IPS DF 4.7 (cell line): ENCODE measurements at regions not wholly inside any gene's neighbourhood (a gene's known extent, or its start where the extent isn't known, plus 50 kb on each side); places are given as distances from the start of the nearest gene placed in this dataset.
"Not testable (repeated sequence)": the region's sequence is repeated elsewhere in the genome, so short reads cannot be mapped to it uniquely, and the experiment has no call there.

Experiments
- DNase-seq: peaks from one replicate; pipeline ENCODE4 v3.0.0-alpha.2; 2013; ENCODE audit warnings: low spot score; ENCODE audit errors: extremely low read depth

GRCh38 chr2:160550048-160550447 lies 56.4 kb upstream of the RBMS1 start:
- no peak for DNase-seq

DNA sequence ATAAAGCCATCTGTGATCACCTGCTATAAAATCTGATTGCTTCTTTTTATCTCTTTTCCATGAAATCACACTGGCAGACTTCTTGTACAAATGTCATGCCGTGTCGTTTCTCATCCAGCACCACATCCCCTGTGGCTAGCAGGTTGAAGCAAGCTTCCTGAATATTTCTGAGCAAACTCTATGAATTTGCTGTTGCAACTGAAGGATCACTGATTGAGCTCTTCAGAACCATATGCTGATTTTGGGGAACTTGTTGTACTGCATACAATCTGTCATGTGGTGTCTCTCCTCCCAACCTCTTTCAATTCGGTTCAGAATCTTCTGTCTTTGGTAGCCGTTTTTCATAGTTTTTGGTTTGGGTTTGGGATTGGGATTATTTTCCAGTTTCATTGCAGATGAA lies 57.7 kb upstream of the RBMS1 start:
- DNase-seq = no peak

DNA sequence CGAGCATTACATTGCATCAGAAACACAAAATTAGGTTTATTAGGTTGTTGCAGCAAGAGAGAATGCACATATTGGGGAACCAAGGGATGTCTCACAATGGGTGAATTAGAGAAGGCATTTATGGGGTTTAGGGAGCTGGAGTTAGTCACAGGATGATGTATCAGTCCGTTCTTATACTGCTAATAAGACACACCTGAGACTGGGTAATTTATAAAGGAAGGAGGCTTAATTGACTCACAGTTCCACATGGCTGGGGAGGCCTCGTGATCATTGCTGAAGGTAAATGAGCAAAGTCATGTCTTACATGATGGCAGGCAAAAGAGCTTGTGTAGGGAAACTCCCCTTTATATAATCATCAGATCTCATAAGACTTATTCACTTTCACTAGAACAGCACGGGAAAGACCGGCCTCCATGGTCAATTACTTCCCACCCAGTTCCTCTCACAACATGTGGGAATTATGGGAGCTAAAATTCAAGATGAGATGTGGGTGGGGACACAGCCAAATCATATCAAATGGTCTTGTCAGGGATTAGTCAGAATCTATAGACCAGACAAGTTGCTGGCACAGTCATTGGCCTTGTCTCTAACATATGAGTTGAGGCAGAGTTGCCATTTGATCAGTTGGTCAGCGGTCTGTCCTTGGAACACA lies 61.9 kb upstream of the RBMS1 start:
- DNase-seq = no peak

- DNase-seq = no peak
Measured at GRCh38 chr2:160557903-160558302, 64.3 kb upstream of the RBMS1 start.

GRCh38 chr2:160558531-160558930 lies 64.9 kb upstream of the RBMS1 start:
- no peak for DNase-seq

GRCh38 chr2:160561551-160562295 lies 68.1 kb upstream of the RBMS1 start:
- no peak for DNase-seq

DNA sequence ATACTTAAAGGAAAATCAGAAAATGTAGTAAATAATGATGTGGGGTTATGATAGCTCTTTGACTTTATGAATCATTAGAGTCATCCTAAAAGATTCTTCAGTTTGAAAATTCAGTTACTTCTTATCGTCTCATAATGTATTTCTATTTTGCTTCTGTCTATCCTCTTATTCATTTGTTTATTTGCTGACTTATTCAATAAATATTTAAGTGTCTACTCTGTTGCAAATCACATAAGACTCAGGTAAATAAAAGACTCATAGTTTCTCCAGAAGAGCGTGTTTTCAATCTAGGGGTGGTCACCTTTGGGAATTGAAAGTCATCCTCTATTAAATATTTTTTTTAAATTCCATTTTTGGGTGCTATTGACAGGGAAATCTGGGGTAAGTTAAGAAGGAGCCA lies 69.1 kb upstream of the RBMS1 start:
- no peak for DNase-seq

DNA sequence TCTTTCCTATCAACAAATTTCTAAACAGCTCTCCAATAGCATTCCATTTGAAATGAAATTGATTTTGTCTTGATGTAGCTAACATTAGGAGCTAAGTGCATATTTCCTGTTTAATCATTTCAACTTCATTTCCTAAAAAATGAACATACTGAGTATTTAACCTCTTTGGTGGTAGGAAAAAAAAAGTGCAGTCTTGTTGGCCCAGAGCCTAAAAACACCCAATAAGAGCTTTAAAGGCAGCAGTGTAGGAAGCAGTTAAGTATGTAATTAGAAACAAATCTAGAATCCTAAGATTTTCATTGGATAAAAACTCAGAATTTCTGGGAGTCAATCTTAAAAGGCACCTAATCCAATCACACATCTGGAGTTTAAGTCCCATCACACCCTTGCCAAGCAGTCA lies 71.0 kb upstream of the RBMS1 start:
- DNase-seq = no peak

DNA sequence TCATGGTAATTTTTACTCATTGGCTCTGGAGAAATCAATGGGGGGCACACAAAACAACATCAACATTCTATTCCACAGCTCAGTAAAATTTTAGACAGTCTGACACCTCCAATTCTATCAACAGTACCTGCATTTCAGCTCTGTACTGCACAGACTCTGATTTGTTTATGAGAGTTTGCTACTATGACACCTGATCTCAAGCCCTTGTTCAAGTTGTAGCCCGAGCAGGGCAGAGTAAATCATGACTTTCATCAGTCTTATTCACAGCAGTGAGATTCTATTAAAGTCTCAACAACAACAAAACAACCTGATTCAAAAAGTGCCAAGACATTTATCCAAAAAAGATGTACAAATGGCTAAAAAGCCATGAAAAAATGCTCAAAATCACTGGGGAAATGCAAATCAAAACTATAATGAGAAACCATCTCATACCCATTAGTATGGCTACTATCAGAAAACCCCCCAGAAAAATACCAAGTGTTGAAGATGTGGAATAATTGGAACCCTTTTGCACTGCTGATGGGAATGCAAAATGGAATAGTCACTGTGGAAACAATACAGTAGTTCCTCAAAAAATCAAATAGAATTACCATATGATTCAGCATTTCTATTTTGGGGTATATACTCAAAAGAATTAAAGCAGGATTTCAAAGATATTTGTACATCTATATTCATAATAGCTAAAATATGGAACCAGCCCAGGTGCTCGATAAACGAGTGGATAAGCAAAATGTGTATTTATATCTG lies 71.7 kb upstream of the RBMS1 start:
- DNase-seq = no peak

DNA sequence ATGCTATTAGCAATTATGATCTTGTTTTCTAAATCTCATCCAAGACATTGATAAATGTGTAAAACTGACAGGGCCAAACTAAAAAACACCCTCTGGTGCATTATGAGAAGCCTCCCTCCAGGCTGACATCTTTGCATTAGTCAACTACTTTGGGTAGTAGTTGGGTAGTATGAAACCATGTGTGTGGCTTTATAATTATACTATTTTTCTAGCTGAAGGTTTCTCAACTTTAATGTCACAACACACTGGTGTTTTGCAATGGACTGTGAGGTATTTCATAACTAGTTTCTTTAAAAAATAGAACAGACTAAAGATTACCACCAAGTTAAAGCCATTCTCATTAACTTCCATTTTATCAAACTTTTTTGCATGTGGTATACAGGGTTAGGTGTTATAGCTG lies 73.1 kb upstream of the RBMS1 start:
- DNase-seq = no peak

DNA sequence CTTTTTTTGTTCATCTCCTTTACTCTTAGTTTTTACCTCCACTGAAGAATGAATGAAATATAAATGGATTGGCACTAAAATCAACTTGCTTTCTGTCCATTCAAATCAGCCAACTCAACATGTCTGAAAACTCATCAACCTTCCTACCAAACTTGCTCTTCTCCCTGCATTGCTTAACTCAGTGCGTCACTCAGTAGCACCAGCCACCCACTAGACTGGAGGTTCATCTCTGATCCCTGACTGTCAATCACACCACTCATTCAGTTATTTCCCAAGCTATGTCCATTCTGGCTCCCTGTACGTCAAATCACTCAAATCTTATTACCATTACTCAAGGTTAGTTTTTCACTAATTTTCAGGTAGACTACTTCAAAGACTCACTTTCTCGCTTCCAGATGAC lies 75.2 kb upstream of the RBMS1 start:
- DNase-seq = no peak

- no peak for DNase-seq
Measured at GRCh38 chr2:160570376-160570775, 76.8 kb upstream of the RBMS1 start.

DNA sequence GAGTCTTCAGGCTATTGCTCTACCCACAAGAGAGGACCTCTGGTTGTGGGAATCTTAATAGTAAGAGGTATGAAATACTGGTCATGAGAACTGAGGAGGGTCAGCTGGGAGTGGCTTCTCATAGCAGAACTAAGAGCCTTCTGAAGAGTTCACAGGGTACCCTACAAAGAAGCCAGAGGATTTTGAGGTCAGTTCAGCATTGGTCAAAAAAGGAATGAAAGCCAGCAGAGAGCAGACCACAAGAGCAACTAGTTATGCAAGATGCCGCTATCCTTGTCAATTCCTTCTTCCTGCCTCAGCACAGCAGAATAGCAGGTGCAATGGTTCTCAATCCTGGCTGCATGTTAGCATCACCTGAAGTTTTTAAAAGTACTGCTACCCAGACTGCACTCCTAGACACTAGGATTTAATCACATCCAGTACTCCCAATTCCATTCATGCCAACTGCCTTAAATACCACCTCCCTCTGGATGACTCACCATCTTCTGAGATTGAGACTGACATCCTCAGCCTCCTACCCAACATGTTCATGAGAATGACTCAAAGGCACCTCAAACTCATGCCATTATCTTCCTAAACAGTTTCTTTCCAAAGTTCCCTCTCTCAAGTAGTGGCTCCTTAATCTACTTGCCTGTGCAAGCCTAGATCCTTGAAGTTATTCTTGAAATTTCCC lies 81.0 kb upstream of the RBMS1 start:
- no peak for DNase-seq

DNA sequence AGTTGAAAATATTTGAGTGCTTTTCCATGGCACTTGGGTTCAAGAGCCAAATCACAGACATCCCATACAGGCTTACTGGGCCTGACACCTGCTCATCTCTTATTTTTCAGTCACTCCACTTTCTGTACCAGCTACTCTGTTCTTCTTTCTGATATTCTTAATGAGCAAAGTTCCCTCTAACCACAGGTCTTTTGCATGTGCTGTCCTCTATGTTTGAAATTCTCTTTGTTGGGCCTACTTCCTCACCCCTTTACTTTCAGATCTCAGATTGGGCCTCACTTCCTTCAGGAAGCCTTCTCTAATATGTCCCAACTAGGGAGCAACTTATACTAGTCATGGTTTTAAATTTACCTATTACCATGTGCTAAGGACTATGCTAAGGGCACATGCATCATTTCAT lies 81.8 kb upstream of the RBMS1 start:
- no peak for DNase-seq

GRCh38 chr2:160576054-160576499 lies 82.5 kb upstream of the RBMS1 start:
- DNase-seq = no peak

- DNase-seq = not testable (repeated sequence)
Measured at GRCh38 chr2:160577081-160577480, 83.5 kb upstream of the RBMS1 start.

DNA sequence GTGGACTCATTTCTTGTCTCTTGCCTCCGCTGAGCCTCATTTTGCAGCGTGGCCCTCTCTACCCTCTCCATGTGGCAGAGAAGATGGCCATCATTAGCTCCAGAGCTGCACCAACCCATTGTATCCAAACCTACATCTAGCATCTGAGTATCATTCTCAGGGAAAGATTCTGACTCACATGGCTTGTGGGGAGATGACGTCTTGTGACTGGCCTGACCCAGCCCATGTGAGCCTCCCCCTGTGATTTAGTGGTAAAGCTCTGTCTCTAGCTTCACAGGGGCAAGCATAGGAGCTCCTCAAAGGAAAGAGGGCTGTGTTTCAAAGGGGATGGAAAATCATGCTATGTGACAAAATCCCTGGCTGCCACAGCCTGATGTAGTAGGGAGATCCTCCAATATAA lies 87.4 kb upstream of the RBMS1 start:
- DNase-seq = no peak

DNA sequence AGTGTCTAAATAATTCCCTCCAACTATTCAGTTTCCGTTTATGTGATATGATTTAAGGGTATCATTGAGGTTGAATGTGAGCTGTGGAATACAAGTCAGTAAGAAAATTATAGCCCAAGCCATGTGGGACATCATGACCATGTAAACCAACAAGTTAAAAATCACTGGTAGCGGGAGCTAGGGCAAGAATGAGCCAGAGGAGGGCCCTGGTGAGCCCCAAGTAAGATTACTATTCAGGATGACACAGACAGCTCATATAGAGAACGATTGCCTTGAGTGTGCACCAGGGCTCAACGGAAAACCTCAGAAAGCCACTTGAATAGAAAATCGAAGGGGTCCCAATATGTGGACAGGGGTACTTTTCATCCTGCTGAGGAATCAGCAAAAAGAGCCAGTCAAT lies 87.8 kb upstream of the RBMS1 start:
- peak; percentile 25 for DNase-seq

- no peak for DNase-seq
Measured at GRCh38 chr2:160582081-160582480, 88.5 kb upstream of the RBMS1 start.

DNA sequence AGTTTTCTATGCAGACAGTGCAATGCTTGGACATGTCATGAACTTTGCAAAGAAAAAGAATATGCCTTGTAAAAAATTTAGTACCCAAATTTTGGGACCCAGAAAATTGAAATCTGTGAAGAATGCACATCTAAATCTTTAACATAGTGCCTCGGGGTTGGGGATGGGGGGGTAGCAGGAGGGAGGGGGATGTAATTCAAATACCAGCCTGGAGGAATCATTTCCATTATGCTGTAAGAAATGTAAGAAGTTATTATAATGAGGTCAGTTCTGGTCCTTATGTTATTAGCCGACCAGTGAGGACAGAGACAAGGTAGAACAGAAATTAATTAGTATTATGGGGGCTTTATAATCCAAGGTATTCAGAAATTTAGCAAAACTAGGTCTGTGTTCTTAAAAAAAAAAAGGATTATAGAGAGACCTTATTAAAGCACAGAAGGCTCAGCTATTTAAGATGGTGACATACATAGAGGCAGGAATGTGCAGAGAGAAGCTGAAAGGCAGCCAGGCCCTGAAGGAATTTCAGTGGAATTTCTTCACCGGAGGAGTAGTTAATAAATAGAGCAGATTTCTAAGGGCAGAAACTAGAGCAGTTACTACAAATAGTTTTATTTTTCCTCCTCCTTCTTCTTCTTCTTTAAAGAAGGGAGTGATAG lies 89.0 kb upstream of the RBMS1 start:
- DNase-seq = no peak

- DNase-seq = no peak
Measured at GRCh38 chr2:160583146-160583535, 89.5 kb upstream of the RBMS1 start.
